ENCODE measurements at regions not wholly inside any gene's neighbourhood (a gene's known extent, or its start where the extent isn't known, plus 50 kb on each side); places are given as distances from the start of the nearest gene placed in this dataset.

DNA sequence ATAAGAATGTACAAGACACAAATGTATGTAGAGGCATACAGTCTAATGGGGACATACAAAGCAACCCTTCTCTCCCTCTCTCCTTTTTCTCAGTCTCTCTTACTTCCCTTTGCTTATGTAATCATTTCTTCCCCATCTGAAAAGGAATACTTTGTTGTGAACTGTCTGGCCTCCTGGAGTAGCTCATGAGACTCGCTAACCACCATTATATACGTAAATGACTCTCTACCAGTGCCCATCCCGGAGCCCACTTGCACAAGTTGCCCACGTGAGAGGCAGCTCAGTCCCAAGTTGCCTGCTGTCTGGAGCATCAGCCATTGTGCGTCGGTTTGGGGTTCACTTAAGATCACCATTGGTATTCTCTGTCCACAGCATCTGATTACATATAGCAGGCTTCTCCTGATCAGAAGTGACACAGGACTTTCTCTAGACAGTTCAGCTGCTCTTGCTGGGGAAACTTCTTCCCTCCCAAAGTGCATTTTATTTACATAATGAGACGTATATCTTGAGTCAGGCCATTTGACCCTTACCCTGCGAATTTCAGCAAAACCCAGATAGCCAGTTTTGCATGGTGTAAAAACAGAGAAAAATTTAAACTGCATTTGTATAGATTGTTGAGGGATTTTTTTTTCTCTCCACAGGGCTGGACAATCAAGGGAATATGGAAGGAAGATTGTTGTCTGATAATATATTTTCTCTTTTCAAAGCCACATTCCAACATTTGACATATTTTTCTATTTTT lies 220.7 kb upstream of the EGLN3 start:
- Mint-ChIP-seq H3K36me3 (ENCODE audit: unreplicated experiment) (no peaks in the 10 kb centered on the region), H3K4me3 (ENCODE audit: unreplicated experiment) (no peak overlapping the region), H3K27ac (ENCODE audit: unreplicated experiment) (no peak overlapping the region), H3K9me3 (ENCODE audit: unreplicated experiment) (no peaks in the 10 kb centered on the region), H3K4me1 (ENCODE audit: low read depth, unreplicated experiment) (peaks cover 32% of the 10 kb centered on the region), H3K27me3 (ENCODE audit: unreplicated experiment) (no peaks in the 10 kb centered on the region)
- DNase-seq = no peak
- TF ChIP-seq, protein P1, sequence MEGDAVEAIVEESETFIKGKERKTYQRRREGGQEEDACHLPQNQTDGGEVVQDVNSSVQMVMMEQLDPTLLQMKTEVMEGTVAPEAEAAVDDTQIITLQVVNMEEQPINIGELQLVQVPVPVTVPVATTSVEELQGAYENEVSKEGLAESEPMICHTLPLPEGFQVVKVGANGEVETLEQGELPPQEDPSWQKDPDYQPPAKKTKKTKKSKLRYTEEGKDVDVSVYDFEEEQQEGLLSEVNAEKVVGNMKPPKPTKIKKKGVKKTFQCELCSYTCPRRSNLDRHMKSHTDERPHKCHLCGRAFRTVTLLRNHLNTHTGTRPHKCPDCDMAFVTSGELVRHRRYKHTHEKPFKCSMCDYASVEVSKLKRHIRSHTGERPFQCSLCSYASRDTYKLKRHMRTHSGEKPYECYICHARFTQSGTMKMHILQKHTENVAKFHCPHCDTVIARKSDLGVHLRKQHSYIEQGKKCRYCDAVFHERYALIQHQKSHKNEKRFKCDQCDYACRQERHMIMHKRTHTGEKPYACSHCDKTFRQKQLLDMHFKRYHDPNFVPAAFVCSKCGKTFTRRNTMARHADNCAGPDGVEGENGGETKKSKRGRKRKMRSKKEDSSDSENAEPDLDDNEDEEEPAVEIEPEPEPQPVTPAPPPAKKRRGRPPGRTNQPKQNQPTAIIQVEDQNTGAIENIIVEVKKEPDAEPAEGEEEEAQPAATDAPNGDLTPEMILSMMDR (IDR thresholded peaks at IDR 0.05; ENCODE audit: partially characterized antibody, unreplicated experiment) = no peak

DNA sequence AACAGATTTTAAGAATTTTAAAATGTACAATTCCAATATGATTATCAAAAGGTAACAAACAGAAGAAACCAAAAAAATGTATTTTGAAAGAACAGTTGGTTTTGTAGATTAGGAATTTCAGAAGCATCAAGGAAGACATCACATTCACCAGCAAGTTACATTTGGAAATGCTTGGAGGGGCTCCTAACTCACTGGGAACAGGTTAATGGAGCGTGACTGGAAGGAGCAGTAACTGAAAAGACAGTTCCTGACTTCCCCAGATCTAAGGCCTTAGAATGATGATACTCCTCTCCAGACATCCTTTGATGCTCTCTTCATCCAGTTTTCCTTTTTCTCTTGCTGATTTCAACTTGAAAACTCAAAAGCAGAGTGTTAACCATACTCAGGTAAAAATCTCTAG lies 220.0 kb upstream of the EGLN3 start:
- no peak overlapping the region for H3K27ac Mint-ChIP-seq (ENCODE audit: unreplicated experiment)
- H3K4me1 Mint-ChIP-seq (ENCODE audit: low read depth, unreplicated experiment) = peaks cover 32% of the 10 kb centered on the region
- TF ChIP-seq, protein P1 (IDR thresholded peaks at IDR 0.05; ENCODE audit: partially characterized antibody, unreplicated experiment) = no peak
- no peaks in the 10 kb centered on the region for H3K9me3 Mint-ChIP-seq (ENCODE audit: unreplicated experiment)
- no peaks in the 10 kb centered on the region for H3K27me3 Mint-ChIP-seq (ENCODE audit: unreplicated experiment)
- no peak overlapping the region for H3K4me3 Mint-ChIP-seq (ENCODE audit: unreplicated experiment)
- no peak for DNase-seq
- H3K36me3 Mint-ChIP-seq (ENCODE audit: unreplicated experiment) = no peaks in the 10 kb centered on the region

DNA sequence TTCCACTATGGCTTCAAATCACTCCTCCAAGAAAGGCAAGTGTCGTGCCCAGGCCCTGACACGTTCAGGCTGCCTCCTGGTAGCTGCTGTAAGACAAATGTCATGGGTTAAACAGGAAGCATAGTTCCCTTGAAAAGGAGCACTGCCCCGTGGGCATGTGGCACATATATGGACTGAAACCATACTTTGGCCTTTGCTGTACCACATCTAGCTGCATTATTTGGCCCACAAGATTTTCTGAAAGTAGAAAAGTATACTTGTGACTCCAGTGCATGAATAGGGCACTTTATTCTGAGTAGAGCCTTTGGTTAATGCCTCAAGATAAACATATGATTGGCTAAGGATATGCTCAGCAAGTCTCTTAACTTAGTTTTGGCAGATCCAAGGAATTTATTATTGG lies 218.7 kb upstream of the EGLN3 start:
- TF ChIP-seq, protein P1 (IDR thresholded peaks at IDR 0.05; ENCODE audit: partially characterized antibody, unreplicated experiment) = no peak
- Mint-ChIP-seq H3K4me1 (ENCODE audit: low read depth, unreplicated experiment) (peaks cover 34% of the 10 kb centered on the region), H3K36me3 (ENCODE audit: unreplicated experiment) (no peaks in the 10 kb centered on the region), H3K9me3 (ENCODE audit: unreplicated experiment) (no peaks in the 10 kb centered on the region), H3K27ac (ENCODE audit: unreplicated experiment) (no peak overlapping the region), H3K27me3 (ENCODE audit: unreplicated experiment) (no peaks in the 10 kb centered on the region), H3K4me3 (ENCODE audit: unreplicated experiment) (no peak overlapping the region)
- DNase-seq = no peak

DNA sequence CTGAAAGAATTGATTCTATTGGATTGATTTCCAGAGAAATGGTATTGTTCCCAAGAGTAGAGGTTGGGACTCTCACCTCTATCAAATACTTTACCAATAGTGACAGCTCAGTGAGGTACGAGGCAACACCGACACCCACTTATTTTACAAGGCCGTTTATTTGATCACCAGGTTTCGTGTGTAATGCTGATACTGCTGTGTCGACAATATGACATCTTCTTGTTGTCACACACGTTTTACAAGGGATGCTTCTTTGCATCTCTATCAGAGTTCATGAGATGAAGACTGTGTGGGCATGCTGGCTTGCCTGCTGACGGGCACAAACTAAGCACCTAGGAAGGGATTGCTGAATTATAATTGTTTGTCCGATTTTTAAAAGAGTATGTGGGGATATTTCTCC lies 217.8 kb upstream of the EGLN3 start:
- DNase-seq = no peak
- TF ChIP-seq, protein P1 (IDR thresholded peaks at IDR 0.05; ENCODE audit: partially characterized antibody, unreplicated experiment) = no peak
- H3K27ac Mint-ChIP-seq (ENCODE audit: unreplicated experiment) = no peak overlapping the region

DNA sequence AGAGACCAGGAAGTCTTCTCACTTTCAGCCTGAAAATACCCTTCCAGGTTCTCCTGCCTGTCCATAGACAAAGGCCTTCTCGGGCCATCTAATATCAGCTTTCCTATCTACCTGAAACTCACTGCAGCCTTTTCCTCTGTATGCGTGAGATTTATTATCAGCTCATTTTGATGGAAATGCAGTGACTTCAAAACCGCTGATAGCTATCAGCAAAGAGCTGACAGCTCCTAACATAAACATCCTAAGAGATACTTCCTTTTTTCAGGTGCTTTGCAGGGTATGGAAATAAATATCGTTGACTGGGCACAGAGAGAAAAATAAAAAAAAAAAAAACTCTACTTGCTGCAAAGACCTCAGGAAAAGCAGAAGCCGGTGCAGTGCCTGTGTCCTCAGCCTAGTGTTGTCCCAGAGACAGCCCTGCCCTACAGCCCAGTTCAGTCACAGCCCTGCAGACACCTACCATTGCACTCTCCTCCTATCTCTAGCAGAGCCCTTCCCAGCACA lies 215.0 kb upstream of the EGLN3 start:
- H3K9me3 Mint-ChIP-seq (ENCODE audit: unreplicated experiment) = no peaks in the 10 kb centered on the region
- DNase-seq = no peak
- peak overlapping the region; percentile 37 for H3K4me3 Mint-ChIP-seq (ENCODE audit: unreplicated experiment)
- H3K27me3 Mint-ChIP-seq (ENCODE audit: unreplicated experiment) = no peaks in the 10 kb centered on the region
- TF ChIP-seq, protein P1 (IDR thresholded peaks at IDR 0.05; ENCODE audit: partially characterized antibody, unreplicated experiment) = no peak
- peaks cover 32% of the 10 kb centered on the region for H3K4me1 Mint-ChIP-seq (ENCODE audit: low read depth, unreplicated experiment)
- no peaks in the 10 kb centered on the region for H3K36me3 Mint-ChIP-seq (ENCODE audit: unreplicated experiment)
- H3K27ac Mint-ChIP-seq (ENCODE audit: unreplicated experiment) = peak overlapping the region; percentile 23

More for the DNA sequence above, 217.8 kb upstream of the EGLN3 start:
- Mint-ChIP-seq H3K4me3 (ENCODE audit: unreplicated experiment) (no peak overlapping the region), H3K27me3 (ENCODE audit: unreplicated experiment) (no peaks in the 10 kb centered on the region), H3K36me3 (ENCODE audit: unreplicated experiment) (no peaks in the 10 kb centered on the region), H3K9me3 (ENCODE audit: unreplicated experiment) (no peaks in the 10 kb centered on the region), H3K4me1 (ENCODE audit: low read depth, unreplicated experiment) (peaks cover 34% of the 10 kb centered on the region)
